Effector memory CD8-positive, alpha-beta T cell (primary cell): ENCODE measurements at regions not wholly inside any gene's neighbourhood (a gene's known extent, or its start where the extent isn't known, plus 50 kb on each side); places are given as distances from the start of the nearest gene placed in this dataset.

Experiments
- ATAC-seq: fragments of 150-1000 bp; cut with Tn5 transposase; replicated peaks from 2 replicates; pipeline ENCODE4 v1.10.0; 2021; ENCODE audit warnings: mild to moderate bottlenecking, moderate library complexity
- DNase-seq, 3 experiments: peaks; one replicate each; pipeline ENCODE4 v3.0.0; 2021
- H3K27ac Mint-ChIP-seq, 2 donors: one replicate each; pipeline ENCODE4 v1.8.0; 2022; ENCODE audit warnings: mild to moderate bottlenecking in 2 of 2, mixed read lengths in 2 of 2, moderate library complexity in 2 of 2
- H3K27me3 Mint-ChIP-seq, 2 donors: one replicate each; pipeline ENCODE4 v1.8.0; 2022; ENCODE audit warnings: mixed read lengths in 2 of 2
- H3K36me3 Mint-ChIP-seq: one replicate; pipeline ENCODE4 v1.8.0; 2022; ENCODE audit warnings: mild to moderate bottlenecking, moderate library complexity, mixed read lengths; ENCODE audit not compliant: insufficient read depth
- H3K4me1 Mint-ChIP-seq, 2 donors: one replicate each; pipeline ENCODE4 v1.8.0; 2022; ENCODE audit warnings: low read depth in 2 of 2, mixed read lengths in 2 of 2
- H3K4me3 Mint-ChIP-seq, 2 donors: one replicate each; pipeline ENCODE4 v1.8.0; 2022; ENCODE audit warnings: mild to moderate bottlenecking in 2 of 2, mixed read lengths in 2 of 2, moderate library complexity in 2 of 2
- H3K9me3 Mint-ChIP-seq, 2 donors: one replicate each; pipeline ENCODE4 v1.8.0; 2022; ENCODE audit warnings: mixed read lengths in 2 of 2

- H3K27ac Mint-ChIP-seq = no peak overlapping the region
- H3K36me3 Mint-ChIP-seq = no peaks in the 10 kb centered on the region
Measured at GRCh38 chr2:15059870-15060512, 427.5 kb downstream of the LRATD1 start.

GRCh38 chr2:15061268-15061667 lies 428.8 kb downstream of the LRATD1 start:
- DNase-seq (no peak), ATAC-seq (no peak)
- H3K27ac Mint-ChIP-seq = no peak overlapping the region
- no peaks in the 10 kb centered on the region for H3K36me3 Mint-ChIP-seq
- H3K4me1 Mint-ChIP-seq = peaks cover 0 to 2% of the 10 kb centered on the region in 2 donors
- peaks cover 9 to 35% of the 10 kb centered on the region in 2 donors for H3K27me3 Mint-ChIP-seq
- H3K9me3 Mint-ChIP-seq = no peaks in the 10 kb centered on the region
- no peak overlapping the region for H3K4me3 Mint-ChIP-seq

More at GRCh38 chr2:15059870-15060512, 427.5 kb downstream of the LRATD1 start:
- no peak overlapping the region for H3K4me3 Mint-ChIP-seq
- ATAC-seq (no peak), DNase-seq (no peak)
- H3K9me3 Mint-ChIP-seq = no peaks in the 10 kb centered on the region
- peaks cover 10 to 37% of the 10 kb centered on the region in 2 donors for H3K27me3 Mint-ChIP-seq
- H3K4me1 Mint-ChIP-seq = peaks cover 0 to 2% of the 10 kb centered on the region in 2 donors

- ATAC-seq (no peak), DNase-seq (no peak)
- peaks cover 9 to 42% of the 10 kb centered on the region in 2 donors for H3K27me3 Mint-ChIP-seq
- no peaks in the 10 kb centered on the region for H3K36me3 Mint-ChIP-seq
- H3K9me3 Mint-ChIP-seq = no peaks in the 10 kb centered on the region
- H3K4me3 Mint-ChIP-seq = no peak overlapping the region
- H3K27ac Mint-ChIP-seq = no peak overlapping the region
- no peaks in the 10 kb centered on the region for H3K4me1 Mint-ChIP-seq
Measured at GRCh38 chr2:15066138-15066537, 433.6 kb downstream of the LRATD1 start.

GRCh38 chr2:15069149-15069548 lies 436.6 kb downstream of the LRATD1 start:
- H3K27ac Mint-ChIP-seq = no peak overlapping the region
- no peaks in the 10 kb centered on the region for H3K9me3 Mint-ChIP-seq
- no peak for DNase-seq
- ATAC-seq = no peak
- H3K4me3 Mint-ChIP-seq = no peak overlapping the region
- peaks cover 14 to 19% of the 10 kb centered on the region in 2 donors for H3K27me3 Mint-ChIP-seq
- H3K36me3 Mint-ChIP-seq = no peaks in the 10 kb centered on the region
- H3K4me1 Mint-ChIP-seq = no peaks in the 10 kb centered on the region

GRCh38 chr2:15072836-15073235 lies 440.3 kb downstream of the LRATD1 start:
- H3K4me1 Mint-ChIP-seq = no peaks in the 10 kb centered on the region
- H3K9me3 Mint-ChIP-seq = no peaks in the 10 kb centered on the region
- no peak overlapping the region for H3K27ac Mint-ChIP-seq
- H3K27me3 Mint-ChIP-seq = peaks cover 11 to 31% of the 10 kb centered on the region in 2 donors
- H3K36me3 Mint-ChIP-seq = no peaks in the 10 kb centered on the region
- DNase-seq (no peak), ATAC-seq (no peak)
- no peak overlapping the region for H3K4me3 Mint-ChIP-seq

GRCh38 chr2:15073664-15074063 lies 441.1 kb downstream of the LRATD1 start:
- DNase-seq = no peak
- Mint-ChIP-seq H3K9me3 (no peaks in the 10 kb centered on the region), H3K36me3 (no peaks in the 10 kb centered on the region), H3K27me3 (peaks cover 11 to 33% of the 10 kb centered on the region in 2 donors), H3K4me3 (no peak overlapping the region), H3K4me1 (no peaks in the 10 kb centered on the region), H3K27ac (no peak overlapping the region)
- no peak for ATAC-seq

- DNase-seq = no peak
- Mint-ChIP-seq H3K9me3 (no peaks in the 10 kb centered on the region), H3K4me3 (no peak overlapping the region), H3K27me3 (peaks cover 5 to 26% of the 10 kb centered on the region in 2 donors), H3K36me3 (no peaks in the 10 kb centered on the region), H3K27ac (no peak overlapping the region), H3K4me1 (no peaks in the 10 kb centered on the region)
- ATAC-seq = no peak
Measured at GRCh38 chr2:15074319-15074718, 441.8 kb downstream of the LRATD1 start.

GRCh38 chr2:15074751-15075700 lies 442.5 kb downstream of the LRATD1 start:
- H3K4me3 Mint-ChIP-seq = no peak overlapping the region
- no peaks in the 10 kb centered on the region for H3K4me1 Mint-ChIP-seq
- ATAC-seq (no peak), DNase-seq (no peak)
- no peaks in the 10 kb centered on the region for H3K9me3 Mint-ChIP-seq
- H3K27me3 Mint-ChIP-seq = peaks cover 5 to 25% of the 10 kb centered on the region in 2 donors
- H3K27ac Mint-ChIP-seq = no peak overlapping the region
- H3K36me3 Mint-ChIP-seq = no peaks in the 10 kb centered on the region

GRCh38 chr2:15076668-15077067 lies 444.2 kb downstream of the LRATD1 start:
- ATAC-seq (no peak), DNase-seq (no peak)
- no peaks in the 10 kb centered on the region for H3K36me3 Mint-ChIP-seq
- no peaks in the 10 kb centered on the region for H3K4me1 Mint-ChIP-seq
- H3K4me3 Mint-ChIP-seq = no peak overlapping the region
- H3K27me3 Mint-ChIP-seq = peaks cover 9 to 21% of the 10 kb centered on the region in 2 donors
- no peak overlapping the region for H3K27ac Mint-ChIP-seq
- no peaks in the 10 kb centered on the region for H3K9me3 Mint-ChIP-seq

GRCh38 chr2:15081356-15081755 lies 448.8 kb downstream of the LRATD1 start:
- peaks cover 6 to 39% of the 10 kb centered on the region in 2 donors for H3K27me3 Mint-ChIP-seq
- ATAC-seq = no peak
- no peaks in the 10 kb centered on the region for H3K4me1 Mint-ChIP-seq
- no peaks in the 10 kb centered on the region for H3K9me3 Mint-ChIP-seq
- H3K4me3 Mint-ChIP-seq = no peak overlapping the region
- H3K27ac Mint-ChIP-seq = no peak overlapping the region
- no peaks in the 10 kb centered on the region for H3K36me3 Mint-ChIP-seq
- DNase-seq = no peak

- no peak for DNase-seq
- Mint-ChIP-seq H3K36me3 (no peaks in the 10 kb centered on the region), H3K9me3 (no peaks in the 10 kb centered on the region), H3K27ac (no peak overlapping the region), H3K27me3 (peaks cover 6 to 32% of the 10 kb centered on the region in 2 donors), H3K4me1 (no peaks in the 10 kb centered on the region), H3K4me3 (no peak overlapping the region)
- ATAC-seq = no peak
Measured at GRCh38 chr2:15082105-15083058, 449.9 kb downstream of the LRATD1 start.

GRCh38 chr2:15084826-15085489 lies 452.4 kb downstream of the LRATD1 start:
- ATAC-seq = no peak
- no peak overlapping the region for H3K27ac Mint-ChIP-seq
- no peaks in the 10 kb centered on the region for H3K36me3 Mint-ChIP-seq
- no peak overlapping the region for H3K4me3 Mint-ChIP-seq
- H3K4me1 Mint-ChIP-seq = no peaks in the 10 kb centered on the region
- no peak for DNase-seq
- H3K27me3 Mint-ChIP-seq = peaks cover 6 to 25% of the 10 kb centered on the region in 2 donors
- H3K9me3 Mint-ChIP-seq = no peaks in the 10 kb centered on the region

GRCh38 chr2:15092181-15092580 lies 459.7 kb downstream of the LRATD1 start:
- ATAC-seq (no peak), DNase-seq (no peak)
- Mint-ChIP-seq H3K4me3 (no peak overlapping the region), H3K36me3 (no peaks in the 10 kb centered on the region), H3K27ac (no peak overlapping the region), H3K27me3 (peaks cover 0 to 25% of the 10 kb centered on the region in 2 donors), H3K4me1 (peaks cover 0 to 8% of the 10 kb centered on the region in 2 donors), H3K9me3 (no peaks in the 10 kb centered on the region)
